ENCODE measurements at regions not wholly inside any gene's neighbourhood (a gene's known extent, or its start where the extent isn't known, plus 50 kb on each side); places are given as distances from the start of the nearest gene placed in this dataset.
A peak's percentile ranks its signal among the peaks of the same experiment; 100 is the strongest.

- Histone ChIP-seq H3K4me1 (no peaks in the 10 kb centered on the region), H3K27ac (no peak overlapping the region), H3K9me3 (no peaks in the 10 kb centered on the region), H3K4me3 (no peak overlapping the region), H3K36me3 (no peaks in the 10 kb centered on the region), H3K27me3 (no peaks in the 10 kb centered on the region)
- intact Hi-C loops (cut with DNase I; ENCODE audit: low total_unique reads): no loop called here
- TF ChIP-seq EP300 (IDR thresholded peaks at IDR 0.05): no peak
- no peak for TF ChIP-seq POLR2AphosphoS5 (IDR thresholded peaks at IDR 0.05)
- TF ChIP-seq, protein P1, sequence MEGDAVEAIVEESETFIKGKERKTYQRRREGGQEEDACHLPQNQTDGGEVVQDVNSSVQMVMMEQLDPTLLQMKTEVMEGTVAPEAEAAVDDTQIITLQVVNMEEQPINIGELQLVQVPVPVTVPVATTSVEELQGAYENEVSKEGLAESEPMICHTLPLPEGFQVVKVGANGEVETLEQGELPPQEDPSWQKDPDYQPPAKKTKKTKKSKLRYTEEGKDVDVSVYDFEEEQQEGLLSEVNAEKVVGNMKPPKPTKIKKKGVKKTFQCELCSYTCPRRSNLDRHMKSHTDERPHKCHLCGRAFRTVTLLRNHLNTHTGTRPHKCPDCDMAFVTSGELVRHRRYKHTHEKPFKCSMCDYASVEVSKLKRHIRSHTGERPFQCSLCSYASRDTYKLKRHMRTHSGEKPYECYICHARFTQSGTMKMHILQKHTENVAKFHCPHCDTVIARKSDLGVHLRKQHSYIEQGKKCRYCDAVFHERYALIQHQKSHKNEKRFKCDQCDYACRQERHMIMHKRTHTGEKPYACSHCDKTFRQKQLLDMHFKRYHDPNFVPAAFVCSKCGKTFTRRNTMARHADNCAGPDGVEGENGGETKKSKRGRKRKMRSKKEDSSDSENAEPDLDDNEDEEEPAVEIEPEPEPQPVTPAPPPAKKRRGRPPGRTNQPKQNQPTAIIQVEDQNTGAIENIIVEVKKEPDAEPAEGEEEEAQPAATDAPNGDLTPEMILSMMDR (IDR thresholded peaks at IDR 0.05): no peak
- no peak for TF ChIP-seq POLR2A (IDR thresholded peaks at IDR 0.05)
- WGBS, 5 donors: 76 to 92% (median 80%) methylated on average over 1 of the region's 1 CpG
- DNase-seq: no peak
These were observed 203.6 kb downstream of the HS3ST3A1 start for GRCh38 chr17:13398091-13398490.

- WGBS, 5 donors: 56 to 71% (median 69%) methylated on average over 1 of the region's 1 CpG
- Histone ChIP-seq H3K9me3 (no peaks in the 10 kb centered on the region), H3K4me3 (no peak overlapping the region), H3K27ac (no peak overlapping the region), H3K36me3 (no peaks in the 10 kb centered on the region), H3K4me1 (no peaks in the 10 kb centered on the region), H3K27me3 (no peaks in the 10 kb centered on the region)
- intact Hi-C loops (cut with DNase I; ENCODE audit: low total_unique reads): no loop called here
- DNase-seq: no peak
- TF ChIP-seq POLR2AphosphoS5 (IDR thresholded peaks at IDR 0.05) (no peak), POLR2A (IDR thresholded peaks at IDR 0.05) (no peak), EP300 (IDR thresholded peaks at IDR 0.05) (no peak)
- TF ChIP-seq, protein P1 (IDR thresholded peaks at IDR 0.05): no peak
These were observed 205.9 kb downstream of the HS3ST3A1 start for GRCh38 chr17:13395862-13396261.

- peak overlapping the region in 1 of 5 donors; percentile 17 for H3K27ac ChIP-seq
- H3K4me3 ChIP-seq: no peak overlapping the region
- H3K27me3 ChIP-seq: no peaks in the 10 kb centered on the region
- no peaks in the 10 kb centered on the region for H3K36me3 ChIP-seq
- intact Hi-C loops (cut with DNase I; ENCODE audit: low total_unique reads): no loop called here
- TF ChIP-seq POLR2AphosphoS5 (IDR thresholded peaks at IDR 0.05): no peak
- no peak for TF ChIP-seq POLR2A (IDR thresholded peaks at IDR 0.05)
- no peak for TF ChIP-seq EP300 (IDR thresholded peaks at IDR 0.05)
- TF ChIP-seq, protein P1 (IDR thresholded peaks at IDR 0.05): no peak
- 76 to 92% (median 81%) methylated on average over 8 of the region's 8 CpGs for WGBS, 5 donors
- no peaks in the 10 kb centered on the region for H3K9me3 ChIP-seq
- peak in 1 of 2 donors; percentile 28 for DNase-seq
- H3K4me1 ChIP-seq: no peaks in the 10 kb centered on the region
These were observed 206.4 kb downstream of the HS3ST3A1 start for GRCh38 chr17:13395346-13395745.

- no peak for DNase-seq
- Histone ChIP-seq H3K27me3 (no peaks in the 10 kb centered on the region), H3K9me3 (no peaks in the 10 kb centered on the region), H3K4me3 (no peak overlapping the region), H3K27ac (no peak overlapping the region), H3K36me3 (no peaks in the 10 kb centered on the region), H3K4me1 (no peaks in the 10 kb centered on the region)
- intact Hi-C loops (cut with DNase I; ENCODE audit: low total_unique reads): no loop called here
- TF ChIP-seq POLR2A (IDR thresholded peaks at IDR 0.05) (no peak), POLR2AphosphoS5 (IDR thresholded peaks at IDR 0.05) (no peak), EP300 (IDR thresholded peaks at IDR 0.05) (no peak)
- 82 to 89% (median 87%) methylated on average over 12 of the region's 12 CpGs for WGBS, 5 donors
These were observed 207.7 kb downstream of the HS3ST3A1 start for GRCh38 chr17:13393841-13394710.

GRCh38 chr17:13387952-13388351 is 213.8 kb downstream of the HS3ST3A1 start:
- TF ChIP-seq EP300 (IDR thresholded peaks at IDR 0.05): no peak
- TF ChIP-seq, protein P1 (IDR thresholded peaks at IDR 0.05): no peak
- TF ChIP-seq POLR2AphosphoS5 (IDR thresholded peaks at IDR 0.05): no peak
- TF ChIP-seq POLR2A (IDR thresholded peaks at IDR 0.05): no peak
- Histone ChIP-seq H3K4me3 (no peak overlapping the region), H3K4me1 (no peaks in the 10 kb centered on the region), H3K36me3 (no peaks in the 10 kb centered on the region), H3K9me3 (no peaks in the 10 kb centered on the region), H3K27ac (no peak overlapping the region), H3K27me3 (no peaks in the 10 kb centered on the region)
- intact Hi-C loops (cut with DNase I; ENCODE audit: low total_unique reads): no loop called here
- WGBS, 5 donors: 56 to 77% (median 67%) methylated on average over 1 of the region's 1 CpG
- DNase-seq: no peak

Data from stomach (tissue), 8 donors.